ENCODE measurements at regions not wholly inside any gene's neighbourhood (a gene's known extent, or its start where the extent isn't known, plus 50 kb on each side); places are given as distances from the start of the nearest gene placed in this dataset.
"Not testable (repeated sequence)": the region's sequence is repeated elsewhere in the genome, so short reads cannot be mapped to it uniquely, and the experiment has no call there.

- DNase-seq (ENCODE audit: low read depth in 6 of 9, low spot score in 9 of 9); H3K27ac ChIP-seq (ENCODE audit: low read depth in 1 of 2, low read length in 1 of 2); H3K4me1 ChIP-seq (ENCODE audit: control insufficient read depth in 2 of 2, insufficient read depth in 2 of 2, low read length in 2 of 2); H3K9me3 ChIP-seq (ENCODE audit: control insufficient read depth in 2 of 2, insufficient read depth in 1 of 2, low read length in 1 of 2); H3K4me3 ChIP-seq (ENCODE audit: low read length in 2 of 2); H3K36me3 ChIP-seq (ENCODE audit: control insufficient read depth in 2 of 2, insufficient read depth in 2 of 2, low read length in 1 of 2); H3K27me3 ChIP-seq (ENCODE audit: control insufficient read depth in 2 of 2, insufficient read depth in 1 of 2, low read length in 1 of 2): not testable (repeated sequence)
- 92% methylated on average over 5 of the region's 5 CpGs for WGBS
Observed at GRCh38 chr20:29891555-29891954, 1365.9 kb upstream of the DEFB115 start.

All from thymus (tissue), 11 donors.